Limb (tissue), 2 donors: ENCODE measurements at regions not wholly inside any gene's neighbourhood (a gene's known extent, or its start where the extent isn't known, plus 50 kb on each side); places are given as distances from the start of the nearest gene placed in this dataset.
"Not testable (repeated sequence)": the region's sequence is repeated elsewhere in the genome, so short reads cannot be mapped to it uniquely, and the experiment has no call there.

Experiments used
- DNase-seq, 2 donors: peaks; one replicate each; pipeline ENCODE4 v3.0.0-alpha.2; 2016; ENCODE audit errors: extremely low spot score in 2 of 2

GRCh38 chr14:98207415-98207814 is 1064.6 kb downstream of the BCL11B start:
- no peak for DNase-seq

DNA sequence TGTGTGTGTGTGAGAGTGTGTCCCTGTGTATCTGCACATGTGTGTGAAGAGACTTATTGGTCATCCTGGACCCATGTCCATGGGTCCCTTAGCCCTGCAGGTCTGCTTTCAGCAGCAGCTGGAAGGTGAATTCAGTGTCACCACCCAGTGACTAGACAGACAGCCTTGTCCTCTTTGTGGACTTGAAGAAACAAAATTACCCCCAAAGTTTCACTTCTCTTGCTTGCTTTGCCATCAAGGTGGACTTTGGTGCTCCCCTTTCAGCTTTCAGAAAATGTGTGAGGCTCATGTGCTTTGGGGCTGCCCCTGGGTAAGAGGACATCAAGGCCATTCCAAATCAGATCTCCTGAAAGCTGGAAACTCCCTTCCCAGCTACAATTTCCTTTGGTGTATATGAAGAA is 1063.8 kb downstream of the BCL11B start:
- no peak for DNase-seq

DNA sequence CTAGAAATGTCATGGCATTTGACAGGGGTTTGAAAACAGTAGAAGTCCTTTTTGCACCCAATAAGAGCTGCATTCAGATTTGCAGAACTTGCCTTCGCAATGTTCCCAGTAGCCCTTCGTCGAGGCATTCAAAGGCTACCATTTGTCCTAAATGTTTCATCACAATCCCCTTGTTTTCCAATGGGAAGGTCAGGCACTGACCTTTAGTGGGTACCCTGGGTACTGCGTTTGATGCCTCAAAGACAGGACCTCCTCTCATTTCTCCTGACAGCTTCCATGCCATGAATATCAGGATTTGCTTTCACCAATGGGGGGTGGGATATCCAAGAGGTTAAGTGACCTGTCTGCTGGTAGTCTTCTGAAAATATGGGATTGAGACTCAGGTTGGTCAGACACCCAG is 1063.1 kb downstream of the BCL11B start:
- no peak for DNase-seq

DNA sequence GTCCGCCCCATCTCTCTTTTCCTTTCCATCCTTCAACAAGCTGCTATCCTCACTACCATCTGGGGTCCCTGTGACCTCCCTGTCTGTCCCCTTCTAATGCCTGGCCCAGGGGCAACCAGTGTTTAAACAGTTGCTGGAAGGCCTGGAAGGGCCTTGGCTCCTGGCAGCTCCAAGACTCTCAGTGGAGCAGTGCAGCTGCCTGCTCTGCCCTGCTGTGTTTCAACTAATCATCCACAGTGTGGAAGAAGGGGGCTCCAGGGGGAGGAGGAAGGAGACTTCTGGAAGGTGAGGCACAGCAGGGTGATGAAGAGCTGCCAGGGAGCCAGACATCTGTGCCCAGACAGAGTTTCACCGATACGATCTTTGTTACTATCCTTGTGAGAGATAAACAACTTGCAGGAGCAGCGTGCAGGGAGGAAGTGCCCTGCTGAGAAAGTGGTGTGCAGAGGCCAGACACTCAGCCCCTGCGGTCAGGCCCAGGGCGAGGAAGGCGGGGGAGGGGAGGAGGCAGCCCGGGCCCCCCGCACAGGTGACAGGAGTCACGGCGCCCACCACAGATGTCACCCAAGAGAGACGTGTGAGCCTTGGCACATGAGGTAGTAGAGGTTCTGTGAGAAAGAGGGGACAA is 1061.8 kb downstream of the BCL11B start:
- DNase-seq = no peak

DNA sequence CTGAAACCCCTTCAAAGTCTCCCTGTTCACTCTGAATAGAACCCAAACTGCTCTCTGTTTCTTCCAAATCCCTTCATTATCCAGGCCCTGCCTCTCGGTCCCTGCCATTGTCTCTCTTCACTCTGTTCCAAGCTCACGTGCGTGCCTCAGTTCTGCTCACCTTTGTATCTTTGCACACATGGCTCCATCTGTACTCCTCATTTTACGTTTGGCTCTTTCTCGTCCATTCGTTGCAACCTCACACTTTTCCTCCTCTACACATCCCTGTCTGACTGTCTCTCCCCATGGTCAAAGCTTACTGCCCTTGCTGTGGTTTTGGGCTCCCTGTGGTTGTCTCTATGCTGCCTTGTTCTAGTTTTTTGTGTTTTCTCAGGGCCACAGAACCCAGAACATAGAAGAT is 1054.5 kb downstream of the BCL11B start:
- DNase-seq = no peak

DNA sequence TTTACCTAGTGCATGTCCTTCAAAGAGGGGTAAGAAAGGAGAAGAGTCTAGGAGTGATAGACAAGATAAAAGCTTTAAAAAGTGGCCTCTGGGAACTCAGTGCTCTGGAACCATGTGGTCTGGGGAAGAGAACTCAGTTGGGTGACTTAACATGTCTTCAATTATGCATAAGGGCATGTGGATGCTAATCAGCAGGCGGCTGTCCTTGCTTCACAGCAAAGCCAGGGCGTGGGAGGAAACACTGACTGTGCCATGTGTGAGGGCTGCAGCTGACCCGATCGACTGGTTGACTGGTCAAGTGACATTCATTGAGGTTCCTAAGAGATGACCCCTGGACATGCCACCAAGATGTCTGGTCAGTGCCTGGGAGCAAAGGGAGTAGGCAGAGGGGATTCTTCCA is 1053.8 kb downstream of the BCL11B start:
- DNase-seq = no peak

- DNase-seq = no peak
Measured at GRCh38 chr14:98219638-98220037, 1052.4 kb downstream of the BCL11B start.

GRCh38 chr14:98223106-98223505 is 1048.9 kb downstream of the BCL11B start:
- no peak for DNase-seq

GRCh38 chr14:98223710-98224109 is 1048.3 kb downstream of the BCL11B start:
- not testable (repeated sequence) for DNase-seq

DNA sequence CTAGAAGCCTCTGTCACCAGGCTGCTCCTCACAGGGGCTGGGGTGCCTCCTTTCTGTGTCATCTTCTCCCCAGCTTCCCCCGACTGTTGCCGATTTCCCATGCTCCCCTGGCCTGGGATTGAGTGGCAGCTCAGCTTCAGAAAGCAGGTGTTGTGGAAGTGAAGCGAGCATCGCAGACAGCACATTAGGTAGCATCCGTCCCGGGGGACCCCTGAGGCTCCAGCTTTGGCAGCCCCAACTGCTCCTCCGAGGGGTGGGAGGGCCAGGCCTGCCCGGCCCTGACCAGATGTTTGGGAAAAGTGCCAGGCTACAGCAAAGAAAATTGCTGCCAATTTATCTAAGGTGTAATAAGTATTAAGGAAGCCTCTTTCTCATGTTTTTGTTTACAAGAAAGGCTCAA is 1045.6 kb downstream of the BCL11B start:
- peak in 1 of 2 donors; percentile 47 for DNase-seq

DNA sequence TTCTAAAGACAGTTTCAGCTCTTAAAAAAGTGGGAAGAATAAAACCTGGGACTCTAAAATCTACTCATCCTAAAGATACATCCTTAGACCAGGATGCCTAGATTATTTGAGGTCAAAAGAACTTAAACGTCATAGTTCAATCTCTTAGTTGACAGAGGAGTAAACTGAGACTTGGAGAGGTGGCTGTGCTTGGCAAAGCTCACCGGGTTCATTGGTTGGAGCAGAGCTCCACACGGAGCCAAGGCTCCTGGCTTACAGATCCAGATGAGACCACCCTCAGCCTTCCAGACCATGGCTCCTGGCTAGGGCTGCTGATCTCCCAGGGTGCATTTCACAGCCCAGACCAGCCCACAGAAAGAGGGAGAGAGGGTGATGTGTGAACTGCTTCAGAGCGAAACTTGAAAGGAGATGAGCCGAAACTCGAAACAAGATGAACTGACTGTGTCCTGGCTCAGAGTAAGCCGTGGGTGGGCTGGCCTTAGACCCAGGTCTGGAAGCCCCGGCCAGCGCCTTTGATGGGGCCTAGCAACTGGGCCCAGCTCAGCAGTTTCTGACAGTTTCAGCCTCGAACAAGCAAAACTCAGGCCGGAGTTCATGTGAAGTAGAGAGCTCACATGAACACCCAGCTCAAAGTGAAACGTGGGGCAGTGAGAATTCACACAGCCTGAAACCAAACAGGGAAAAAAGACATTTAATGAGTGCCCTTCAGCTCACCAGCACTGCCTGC is 1044.8 kb downstream of the BCL11B start:
- no peak for DNase-seq

GRCh38 chr14:98227727-98228111 is 1044.3 kb downstream of the BCL11B start:
- no peak for DNase-seq

GRCh38 chr14:98229656-98230366 is 1042.2 kb downstream of the BCL11B start:
- DNase-seq = peak in 1 of 2 donors; percentile 9

DNA sequence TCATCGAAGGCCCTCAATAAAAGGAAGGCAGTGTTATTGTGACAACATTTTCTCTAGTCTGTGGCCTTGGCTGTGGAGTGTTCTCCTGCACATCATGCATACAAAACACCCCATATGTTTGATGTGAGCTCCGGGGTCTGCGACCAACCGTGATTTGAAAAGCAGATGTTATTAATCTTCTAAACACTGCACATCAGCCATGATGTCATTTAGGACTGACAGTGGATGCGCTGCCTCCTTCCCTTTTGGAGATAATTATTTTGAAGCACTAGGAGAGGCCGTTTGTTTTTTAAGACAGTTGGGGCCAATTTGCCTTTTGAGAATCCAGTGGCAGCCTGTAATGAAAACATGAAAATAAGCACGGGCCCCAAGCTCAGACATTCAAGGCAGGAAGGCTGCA is 1041.6 kb downstream of the BCL11B start:
- peak in 1 of 2 donors; percentile 9 for DNase-seq

DNA sequence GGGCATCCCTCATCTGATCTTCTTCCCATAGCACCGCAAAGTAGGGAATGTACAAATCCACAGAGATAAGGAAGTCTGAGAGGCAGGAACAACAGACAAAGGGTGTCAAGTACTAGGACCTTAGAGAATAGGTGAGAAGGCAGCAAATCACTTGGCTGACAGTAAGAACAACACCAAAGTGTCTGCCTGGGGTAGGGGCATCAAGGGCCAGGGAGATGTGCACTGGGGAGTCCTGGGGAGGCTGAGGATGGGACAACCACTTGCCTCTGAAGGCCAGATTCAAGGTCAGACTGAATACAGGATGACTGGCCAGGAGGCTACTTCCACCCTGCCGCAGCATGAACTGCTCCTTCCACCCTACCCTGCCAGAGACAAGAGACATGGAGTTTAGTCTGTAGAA is 1040.8 kb downstream of the BCL11B start:
- DNase-seq = no peak

DNA sequence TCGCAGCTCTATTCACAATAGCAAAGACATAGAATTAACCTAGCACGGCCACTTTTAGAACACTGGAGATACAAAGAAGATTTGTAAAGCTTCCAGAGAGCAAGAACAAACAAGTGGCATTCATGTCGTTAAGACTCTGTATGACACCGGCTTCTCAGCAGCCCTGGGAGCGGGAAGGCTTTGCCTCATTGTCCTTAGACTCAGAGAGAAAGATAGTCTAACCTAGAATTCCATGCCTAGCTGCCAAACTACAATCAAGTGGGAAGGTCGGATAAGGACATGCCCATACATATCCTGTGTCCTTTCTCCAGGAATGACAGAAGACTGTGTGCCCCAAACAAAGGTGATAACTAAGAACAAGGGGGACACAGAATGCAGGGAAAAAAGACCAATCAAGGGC is 1038.3 kb downstream of the BCL11B start:
- no peak for DNase-seq

- DNase-seq = no peak
Measured at GRCh38 chr14:98234208-98234607, 1037.8 kb downstream of the BCL11B start.

DNA sequence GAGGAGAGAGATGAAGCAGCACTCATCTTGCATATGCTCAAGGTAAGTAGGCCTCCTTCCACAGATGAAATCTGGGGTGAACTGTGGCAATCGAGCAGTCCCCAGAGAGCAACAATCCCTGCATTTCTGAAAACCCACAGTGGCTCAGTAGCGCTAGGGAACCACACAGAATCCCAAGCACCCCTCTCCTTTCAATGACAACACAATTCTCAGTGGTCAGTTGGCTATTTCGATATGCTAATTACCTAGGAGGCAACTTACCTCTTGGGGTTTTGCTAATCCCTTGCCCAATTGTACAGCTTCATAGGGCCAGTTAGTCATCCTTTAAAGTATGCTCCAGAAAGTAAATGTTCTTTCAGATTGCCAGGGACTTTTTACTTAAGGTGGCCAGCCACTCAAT is 1035.7 kb downstream of the BCL11B start:
- DNase-seq = no peak

DNA sequence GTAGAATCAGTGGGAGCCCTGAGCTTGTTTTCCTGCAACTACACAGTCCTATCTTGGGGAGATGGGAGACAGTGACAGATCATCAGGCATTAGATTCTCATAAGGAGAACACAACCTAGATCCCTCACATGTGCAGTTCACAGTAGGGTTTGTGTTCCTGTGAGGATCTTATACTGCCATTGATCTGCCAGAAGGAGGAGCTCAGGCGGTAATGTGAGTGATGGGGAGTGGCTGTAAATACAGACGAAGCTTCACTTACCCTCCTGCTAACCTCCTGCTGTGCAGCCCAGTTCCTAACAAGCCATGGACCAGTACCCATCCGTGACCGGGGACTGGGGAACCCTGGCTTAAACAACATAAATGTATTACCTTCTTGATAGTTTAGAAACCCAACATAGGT is 1034.1 kb downstream of the BCL11B start:
- no peak for DNase-seq

DNA sequence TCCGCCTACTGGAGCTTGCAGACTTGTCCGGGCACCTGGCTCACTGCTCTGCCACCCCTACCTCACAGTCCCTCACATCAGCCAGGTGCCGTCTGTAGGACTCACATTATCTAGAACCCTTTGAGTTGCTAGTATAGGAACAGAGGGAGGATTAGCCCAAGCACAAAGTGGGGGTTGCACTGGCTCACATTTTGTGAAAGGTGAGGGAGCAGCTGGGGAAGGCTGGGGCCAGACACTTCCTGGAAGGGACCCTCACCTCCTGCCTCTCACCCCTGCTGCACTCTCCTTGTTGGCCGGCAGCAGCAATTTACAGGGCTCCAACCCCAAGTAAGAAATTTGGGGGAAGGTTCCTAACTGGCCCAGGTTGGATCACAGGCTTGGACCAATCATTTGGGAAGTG is 1031.6 kb downstream of the BCL11B start:
- DNase-seq = no peak

DNA sequence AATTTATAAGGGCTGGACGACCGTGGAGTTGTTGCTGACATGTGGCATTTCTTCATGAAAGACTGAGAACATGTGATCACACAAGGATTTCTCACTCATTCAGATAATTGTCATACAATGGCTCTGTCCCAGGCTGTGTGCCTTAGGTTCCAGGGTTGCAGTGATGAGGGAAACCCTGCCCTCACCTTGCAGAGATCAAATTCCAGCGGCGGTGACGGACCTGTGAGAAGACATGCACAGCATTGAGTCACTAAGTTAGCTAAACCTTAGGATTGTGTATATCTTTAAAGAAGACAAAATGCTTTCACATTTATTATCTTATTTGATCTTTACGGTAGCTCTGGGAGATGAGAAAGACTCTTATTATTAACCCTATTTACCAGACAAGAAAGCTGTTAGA is 1029.1 kb downstream of the BCL11B start:
- no peak for DNase-seq

- DNase-seq = no peak
Measured at GRCh38 chr14:98243332-98243731, 1028.7 kb downstream of the BCL11B start.
